ENCODE measurements at regions not wholly inside any gene's neighbourhood (a gene's known extent, or its start where the extent isn't known, plus 50 kb on each side); places are given as distances from the start of the nearest gene placed in this dataset.

DNA sequence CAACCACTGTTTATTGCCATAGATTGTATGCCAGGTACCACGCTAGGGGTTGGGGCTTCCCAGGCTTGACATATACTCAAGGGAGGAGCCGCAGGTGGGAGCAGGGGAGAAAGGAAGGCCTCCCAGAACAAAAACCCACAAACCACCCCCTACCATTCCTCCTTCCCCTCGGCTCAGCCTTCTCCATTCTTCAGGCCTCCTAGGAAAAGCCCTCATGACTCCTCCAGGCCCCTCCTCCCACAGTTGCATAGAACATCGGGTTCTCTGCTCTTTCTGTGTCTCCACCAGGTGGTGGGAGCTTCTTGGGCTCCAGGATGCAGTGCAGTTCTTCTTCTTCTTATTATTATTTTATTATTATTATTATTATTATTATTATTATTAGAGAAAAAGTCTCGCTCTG is 80.3 kb downstream of the ZFP36L2 start:
- no peak overlapping the region for H3K27ac ChIP-seq (ENCODE audit: low read depth)
- peaks cover 14% of the 10 kb centered on the region for H3K4me1 Mint-ChIP-seq
- no peaks in the 10 kb centered on the region for H4K20me1 ChIP-seq (replicated peaks; ENCODE audit: insufficient read depth)
- no peaks in the 10 kb centered on the region for H3K36me3 Mint-ChIP-seq (ENCODE audit: low read depth)
- peaks cover 11% of the 10 kb centered on the region for H3K27me3 Mint-ChIP-seq (ENCODE audit: insufficient read depth, low read depth, poor library complexity)
- H3K36me3 ChIP-seq (ENCODE audit: insufficient read depth), result no peaks in the 10 kb centered on the region
- TF ChIP-seq ZNF331 (CRISPR knock-in tag; IDR thresholded peaks at IDR 0.05; ENCODE audit: low read depth) (no peak), ZNF114 (CRISPR knock-in tag; IDR thresholded peaks at IDR 0.05) (no peak), EZH2 (IDR thresholded peaks at IDR 0.05; ENCODE audit: low read depth, unreplicated experiment) (no peak), EZH2phosphoT487 (IDR thresholded peaks at IDR 0.05; ENCODE audit: unreplicated experiment) (no peak), REST (IDR thresholded peaks at IDR 0.05; ENCODE audit: unreplicated experiment) (no peak), CREB1 (CRISPR knock-in tag; IDR thresholded peaks at IDR 0.05; ENCODE audit: low read depth) (no peak), JUNB (IDR thresholded peaks at IDR 0.05; ENCODE audit: unreplicated experiment) (no peak), POLR2AphosphoS5 (IDR thresholded peaks at IDR 0.05; ENCODE audit: low read depth) (no peak), ZNF462 (CRISPR knock-in tag; IDR thresholded peaks at IDR 0.05) (0 out of 2 replicates have a peak, but pooled peaks have one; percentile 32), STAT1 (IDR thresholded peaks at IDR 0.05; ENCODE audit: unreplicated experiment) (no peak), NANOG (IDR thresholded peaks at IDR 0.05; ENCODE audit: borderline replicate concordance) (no peak)
- TF ChIP-seq, protein P1, sequence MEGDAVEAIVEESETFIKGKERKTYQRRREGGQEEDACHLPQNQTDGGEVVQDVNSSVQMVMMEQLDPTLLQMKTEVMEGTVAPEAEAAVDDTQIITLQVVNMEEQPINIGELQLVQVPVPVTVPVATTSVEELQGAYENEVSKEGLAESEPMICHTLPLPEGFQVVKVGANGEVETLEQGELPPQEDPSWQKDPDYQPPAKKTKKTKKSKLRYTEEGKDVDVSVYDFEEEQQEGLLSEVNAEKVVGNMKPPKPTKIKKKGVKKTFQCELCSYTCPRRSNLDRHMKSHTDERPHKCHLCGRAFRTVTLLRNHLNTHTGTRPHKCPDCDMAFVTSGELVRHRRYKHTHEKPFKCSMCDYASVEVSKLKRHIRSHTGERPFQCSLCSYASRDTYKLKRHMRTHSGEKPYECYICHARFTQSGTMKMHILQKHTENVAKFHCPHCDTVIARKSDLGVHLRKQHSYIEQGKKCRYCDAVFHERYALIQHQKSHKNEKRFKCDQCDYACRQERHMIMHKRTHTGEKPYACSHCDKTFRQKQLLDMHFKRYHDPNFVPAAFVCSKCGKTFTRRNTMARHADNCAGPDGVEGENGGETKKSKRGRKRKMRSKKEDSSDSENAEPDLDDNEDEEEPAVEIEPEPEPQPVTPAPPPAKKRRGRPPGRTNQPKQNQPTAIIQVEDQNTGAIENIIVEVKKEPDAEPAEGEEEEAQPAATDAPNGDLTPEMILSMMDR (conservative IDR thresholded peaks at IDR 0.05; ENCODE audit: low read depth in 2 of 2), result peak in 1 of 2 experiments; percentile 21; a peak in 1 of 4 replicates
- TF ChIP-seq, protein P2, sequence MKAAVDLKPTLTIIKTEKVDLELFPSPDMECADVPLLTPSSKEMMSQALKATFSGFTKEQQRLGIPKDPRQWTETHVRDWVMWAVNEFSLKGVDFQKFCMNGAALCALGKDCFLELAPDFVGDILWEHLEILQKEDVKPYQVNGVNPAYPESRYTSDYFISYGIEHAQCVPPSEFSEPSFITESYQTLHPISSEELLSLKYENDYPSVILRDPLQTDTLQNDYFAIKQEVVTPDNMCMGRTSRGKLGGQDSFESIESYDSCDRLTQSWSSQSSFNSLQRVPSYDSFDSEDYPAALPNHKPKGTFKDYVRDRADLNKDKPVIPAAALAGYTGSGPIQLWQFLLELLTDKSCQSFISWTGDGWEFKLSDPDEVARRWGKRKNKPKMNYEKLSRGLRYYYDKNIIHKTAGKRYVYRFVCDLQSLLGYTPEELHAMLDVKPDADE (IDR thresholded peaks at IDR 0.05), result no peak
- 0 out of 2 replicates have a peak, but pooled peaks cover 3% of the 10 kb centered on the region for H3F3A ChIP-seq (replicated peaks; ENCODE audit: low read depth)
- no peaks in the 10 kb centered on the region for H3K9me2 ChIP-seq (ENCODE audit: insufficient read depth)
- no peak overlapping the region for H3K4me2 ChIP-seq
- no peak overlapping the region for H3K27ac Mint-ChIP-seq
- H3K4me1 ChIP-seq (ENCODE audit: insufficient read depth), result no peaks in the 10 kb centered on the region
- ATAC-seq, result peak; percentile 82
- no peak overlapping the region for H3K4me3 Mint-ChIP-seq
- H3K27me3 ChIP-seq (ENCODE audit: insufficient read depth), result no peaks in the 10 kb centered on the region
- H3K4me3 ChIP-seq, result no peak overlapping the region
- H3K79me2 ChIP-seq (replicated peaks; ENCODE audit: insufficient read depth), result no peaks in the 10 kb centered on the region
- no peak overlapping the region; the same call in 1 of the 2 replicates for H2AFZ ChIP-seq
- no peak for DNase-seq (ENCODE audit: low spot score)
- H3K9me3 Mint-ChIP-seq, result no peaks in the 10 kb centered on the region

All from GM23338 (cell line).